CD4-positive, alpha-beta T cell (primary cell): ENCODE measurements at regions not wholly inside any gene's neighbourhood (a gene's known extent, or its start where the extent isn't known, plus 50 kb on each side); places are given as distances from the start of the nearest gene placed in this dataset.

Experiments used
- ATAC-seq: fragments of 200-7000 bp; cut with Tn5 transposase; one replicate; pipeline ENCODE4 v1.10.0; 2022; ENCODE audit warnings: mild to moderate bottlenecking; ENCODE audit not compliant: poor library complexity
- CTCF ChIA-PET: fragments of 350-600 bp; sonication (Branson Sonifier 250); formaldehyde crosslinking; loops from one replicate; lab custom pipeline; 2021; ENCODE audit warnings: antibody characterized with exemption, inconsistent platforms; lab: Charles Lee
- POLR2A ChIA-PET: fragments of 350-600 bp; sonication (Branson Sonifier 250); formaldehyde crosslinking; loops from one replicate; lab custom pipeline; 2021; ENCODE audit warnings: antibody characterized with exemption, inconsistent platforms; lab: Charles Lee
- DNase-seq, 14 experiments: peaks; one replicate each; pipeline ENCODE4 v3.0.0-alpha.2; 2013 to 2020; ENCODE audit warnings: mixed read lengths in 2 of 14
- H3K27ac ChIP-seq, 2 donors: one replicate each; pipeline versions ENCODE4 v1.5.1 to v1.7.0; 2013; ENCODE audit warnings: low read length in 2 of 2, low read depth in 1 of 2, mild to moderate bottlenecking in 1 of 2
- H3K27me3 ChIP-seq, 2 experiments: 1 replicate in 1 of 2; 2 replicates in 1 of 2; pipeline versions ENCODE4 v1.6.1 to v1.7.0; 2013; ENCODE audit warnings: low read length in 2 of 2, control low read depth in 1 of 2, mild to moderate bottlenecking in 1 of 2, moderate library complexity in 1 of 2; ENCODE audit not compliant: insufficient read depth in 2 of 2, control insufficient read depth in 1 of 2
- H3K36me3 ChIP-seq: one replicate; pipeline ENCODE4 v1.6.1; 2013; ENCODE audit warnings: low read length, control low read depth; ENCODE audit not compliant: insufficient read depth
- H3K4me1 ChIP-seq: one replicate; pipeline ENCODE4 v1.6.1; 2013; ENCODE audit warnings: low read length, control low read depth; ENCODE audit not compliant: insufficient read depth
- H3K4me3 ChIP-seq: one replicate; pipeline ENCODE4 v1.5.1; 2013; ENCODE audit warnings: mild to moderate bottlenecking, low read length, moderate library complexity
- H3K9me3 ChIP-seq, 2 experiments: 1 replicate in 1 of 2; 2 replicates in 1 of 2; pipeline versions ENCODE4 v1.6.1 to v1.7.0; 2013; ENCODE audit warnings: low read length in 2 of 2, mild to moderate bottlenecking in 2 of 2, control low read depth in 1 of 2, moderate library complexity in 1 of 2; ENCODE audit not compliant: control insufficient read depth in 1 of 2, insufficient read depth in 1 of 2
- H3K27ac Mint-ChIP-seq: one replicate; pipeline ENCODE4 v1.8.0; 2020; ENCODE audit warnings: mixed read lengths
- H3K27me3 Mint-ChIP-seq: one replicate; pipeline ENCODE4 v1.8.0; 2021; ENCODE audit warnings: mixed read lengths
- H3K36me3 Mint-ChIP-seq: one replicate; pipeline ENCODE4 v1.8.0; 2021; ENCODE audit warnings: low read depth, mixed read lengths
- H3K4me1 Mint-ChIP-seq: one replicate; pipeline ENCODE4 v1.8.0; 2021; ENCODE audit warnings: low read depth, mixed read lengths
- H3K4me3 Mint-ChIP-seq: one replicate; pipeline ENCODE4 v1.8.0; 2020; ENCODE audit warnings: mild to moderate bottlenecking, mixed read lengths
- H3K9me3 Mint-ChIP-seq: one replicate; pipeline ENCODE4 v1.8.0; 2020; ENCODE audit warnings: mixed read lengths
- CTCF ChIP-seq: fragments of 200-600 bp; IDR thresholded peaks from one replicate; pipeline ENCODE4 v1.8.0; 2022; ENCODE audit warnings: antibody characterized with exemption, mild to moderate bottlenecking
- intact Hi-C, 2 experiments: fragments of 100-400 bp; cut with DNase I in 1 of 2; cut with micrococcal nuclease in 1 of 2; formaldehyde crosslinking; loops; one replicate each; pipeline versions ENCODE4 v1.15.1 to v1.9.0; 2023 to 2025; cut with DNase I, micrococcal nuclease

GRCh38 chr10:107984581-107984980, 820.1 kb upstream of the SORCS1 start:
- ChIA-PET CTCF (no interaction called here), POLR2A (no interaction called here)
- Mint-ChIP-seq H3K27me3 (no peaks in the 10 kb centered on the region), H3K9me3 (peaks cover 6% of the 10 kb centered on the region), H3K27ac (no peak overlapping the region), H3K36me3 (no peaks in the 10 kb centered on the region), H3K4me1 (no peaks in the 10 kb centered on the region), H3K4me3 (no peak overlapping the region)
- Histone ChIP-seq H3K36me3 (no peaks in the 10 kb centered on the region), H3K27ac (no peak overlapping the region), H3K4me3 (no peak overlapping the region), H3K9me3 (peaks cover 0 to 3% of the 10 kb centered on the region in 2 experiments), H3K27me3 (no peaks in the 10 kb centered on the region), H3K4me1 (no peaks in the 10 kb centered on the region)
- TF ChIP-seq CTCF = no peak
- intact Hi-C loops = no loop called here
- ATAC-seq (no peak), DNase-seq (no peak)

GRCh38 chr10:107984149-107984548, 819.6 kb upstream of the SORCS1 start:
- POLR2A ChIA-PET = no interaction called here
- H3K4me3 Mint-ChIP-seq = no peak overlapping the region
- Histone ChIP-seq H3K4me1 (no peaks in the 10 kb centered on the region), H3K27me3 (no peaks in the 10 kb centered on the region), H3K9me3 (peaks cover 0 to 3% of the 10 kb centered on the region in 2 experiments), H3K36me3 (no peaks in the 10 kb centered on the region), H3K4me3 (no peak overlapping the region), H3K27ac (no peak overlapping the region)
- no peaks in the 10 kb centered on the region for H3K4me1 Mint-ChIP-seq
- H3K27ac Mint-ChIP-seq = no peak overlapping the region
- ATAC-seq (no peak), DNase-seq (no peak)
- no peak for TF ChIP-seq CTCF
- intact Hi-C loops = no loop called here
- CTCF ChIA-PET = no interaction called here
- no peaks in the 10 kb centered on the region for H3K27me3 Mint-ChIP-seq
- H3K9me3 Mint-ChIP-seq = peaks cover 7% of the 10 kb centered on the region
- no peaks in the 10 kb centered on the region for H3K36me3 Mint-ChIP-seq

GRCh38 chr10:107978455-107978854, 813.9 kb upstream of the SORCS1 start:
- H3K4me1 Mint-ChIP-seq = no peaks in the 10 kb centered on the region
- no peak for TF ChIP-seq CTCF
- no peaks in the 10 kb centered on the region for H3K36me3 ChIP-seq
- H3K9me3 ChIP-seq = peaks cover 0 to 7% of the 10 kb centered on the region in 2 experiments
- DNase-seq = no peak
- peaks cover 11% of the 10 kb centered on the region for H3K9me3 Mint-ChIP-seq
- H3K4me3 ChIP-seq = no peak overlapping the region
- no peaks in the 10 kb centered on the region for H3K36me3 Mint-ChIP-seq
- ChIA-PET POLR2A (no interaction called here), CTCF (no interaction called here)
- intact Hi-C loops = no loop called here
- no peak overlapping the region for H3K4me3 Mint-ChIP-seq
- no peaks in the 10 kb centered on the region for H3K4me1 ChIP-seq
- no peaks in the 10 kb centered on the region for H3K27me3 Mint-ChIP-seq
- no peak for ATAC-seq
- no peaks in the 10 kb centered on the region for H3K27me3 ChIP-seq
- no peak overlapping the region for H3K27ac ChIP-seq
- H3K27ac Mint-ChIP-seq = no peak overlapping the region
